AG09319 (cell line): ENCODE measurements at regions not wholly inside any gene's neighbourhood (a gene's known extent, or its start where the extent isn't known, plus 50 kb on each side); places are given as distances from the start of the nearest gene placed in this dataset.

Experiments
- DNase-seq: peaks from one replicate; pipeline ENCODE4 v3.0.0-alpha.2; 2010; ENCODE audit warnings: low read depth; ENCODE audit errors: extremely low read depth
- CTCF ChIP-seq: IDR thresholded peaks from 2 replicates; pipeline ENCODE4 v1.5.1; 2011; ENCODE audit warnings: low read depth, mild to moderate bottlenecking, inconsistent platforms, low read length, moderate library complexity

- DNase-seq: no peak
- TF ChIP-seq CTCF: no peak
Observed at GRCh38 chr6:127013865-127014264, 104.6 kb upstream of the RSPO3 start.

DNA sequence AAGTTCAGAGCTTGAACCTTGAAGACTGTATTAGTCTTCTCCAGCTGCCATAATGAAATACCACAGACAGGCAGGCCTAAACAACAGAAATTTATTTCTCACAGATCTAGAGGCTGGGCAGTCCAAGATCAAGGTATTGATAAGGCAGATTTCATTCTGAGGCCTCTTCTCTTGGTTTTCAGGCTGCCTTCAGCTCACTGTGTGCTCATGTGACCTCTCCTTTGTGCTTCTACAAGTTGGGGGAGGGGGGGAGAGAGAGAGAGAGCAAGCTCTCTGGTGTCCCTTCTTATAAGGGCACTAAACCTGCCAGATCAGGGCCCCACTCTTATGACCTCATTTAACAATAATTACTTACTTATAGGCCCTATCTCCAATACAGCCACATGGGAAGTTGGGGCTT is 102.6 kb upstream of the RSPO3 start:
- no peak for TF ChIP-seq CTCF
- DNase-seq: no peak

GRCh38 chr6:127019828-127020227 is 98.6 kb upstream of the RSPO3 start:
- no peak for TF ChIP-seq CTCF
- DNase-seq: no peak

DNA sequence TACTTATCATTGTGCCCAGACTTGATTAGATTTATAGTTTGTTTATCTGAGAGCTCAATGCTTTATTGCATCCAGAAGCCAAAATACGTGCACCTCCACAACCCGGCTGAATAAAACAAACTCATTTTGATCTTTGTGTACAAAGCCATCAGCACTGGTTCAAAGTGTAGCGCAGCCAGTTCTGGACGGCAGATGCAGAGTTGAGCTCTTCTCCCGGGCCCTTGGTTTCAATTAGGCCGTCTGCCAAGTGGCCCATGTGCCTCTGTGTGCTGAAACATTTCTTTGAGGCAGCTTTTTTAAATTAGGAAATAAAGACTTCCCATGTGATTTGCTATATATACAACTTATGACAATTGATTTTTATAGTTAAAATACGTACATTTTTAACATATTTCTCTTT is 96.2 kb upstream of the RSPO3 start:
- DNase-seq: peak; percentile 64
- no peak for TF ChIP-seq CTCF

GRCh38 chr6:127023001-127023778 is 95.3 kb upstream of the RSPO3 start:
- TF ChIP-seq CTCF: no peak
- DNase-seq: no peak

GRCh38 chr6:127026247-127026646 is 92.2 kb upstream of the RSPO3 start:
- DNase-seq: no peak
- no peak for TF ChIP-seq CTCF

- DNase-seq: peak; percentile 28
- no peak for TF ChIP-seq CTCF
Observed at GRCh38 chr6:127030111-127030510, 88.4 kb upstream of the RSPO3 start.
